GM12878 (cell line): ENCODE measurements at regions not wholly inside any gene's neighbourhood (a gene's known extent, or its start where the extent isn't known, plus 50 kb on each side); places are given as distances from the start of the nearest gene placed in this dataset.

ENCODE experiments used
- ATAC-seq: fragments of 200-7000 bp; cut with Tn5 transposase; 3 replicates; pipeline ENCODE4 v1.9.1; 2020; ENCODE audit warnings: mild to moderate bottlenecking, moderate library complexity
- BruUV-seq: library from RNA; stranded (reverse); fragments of 400-500 nt; replicated peaks from 2 replicates; lab custom pipeline; 2021; lab: Mats Ljungman, UMichigan
- CTCF ChIA-PET: fragments of 300-600 bp; sonication (Branson Sonifier 250); formaldehyde crosslinking; extraction: SDS; loops from one replicate; lab custom pipeline; 2021; ENCODE audit warnings: inconsistent platforms; lab: Yijun Ruan, JAX
- POLR2A ChIA-PET: fragments of 350-600 bp; formaldehyde crosslinking; extraction: SDS; loops from one replicate; lab custom pipeline; 2021; ENCODE audit warnings: inconsistent platforms; lab: Charles Lee
- RAD21 ChIA-PET: fragments of 300-600 bp; sonication (Branson Sonifier 250); formaldehyde crosslinking; loops from one replicate; lab custom pipeline; 2023; ENCODE audit warnings: antibody characterized with exemption; ENCODE audit not compliant: unreplicated experiment; lab: Charles Lee
- SMC1A ChIA-PET: fragments of 300-600 bp; sonication (Branson Sonifier 250); formaldehyde crosslinking; loops from one replicate; lab custom pipeline; 2023; ENCODE audit not compliant: unreplicated experiment, uncharacterized antibody; lab: Charles Lee
- DNase-seq: peaks from one replicate; pipeline ENCODE4 v3.0.0-alpha.2; 2011; ENCODE audit warnings: low read depth, low spot score
- FAIRE-seq: peaks from 3 replicates; lab custom pipeline; 2011; peaks lifted over from hg19 to GRCh38; lab: Jason Lieb, UNC
- H2AFZ ChIP-seq: 2 replicates; pipeline ENCODE4 v1.6.0; 2011; ENCODE audit warnings: low read depth, low read length, control low read depth; ENCODE audit not compliant: control insufficient read depth
- H3K27ac ChIP-seq: 2 replicates; pipeline ENCODE4 v1.5.1; 2011; ENCODE audit warnings: control low read depth; ENCODE audit not compliant: control insufficient read depth, insufficient read depth
- H3K27me3 ChIP-seq, 2 experiments: replicated peaks in 1 of 2; 2 replicates each; pipeline versions ENCODE4 v1.6.0 to v1.6.1; 2011; ENCODE audit warnings: low read length in 1 of 2; ENCODE audit not compliant: control insufficient read depth in 2 of 2, insufficient read depth in 2 of 2
- H3K36me3 ChIP-seq, 2 experiments: 2 replicates each; pipeline ENCODE4 v1.5.1; 2011; ENCODE audit warnings: low read length in 1 of 2; ENCODE audit not compliant: control insufficient read depth in 2 of 2, insufficient read depth in 2 of 2
- H3K4me1 ChIP-seq: 2 replicates; pipeline ENCODE4 v1.6.1; 2011; ENCODE audit warnings: mild to moderate bottlenecking, low read length, moderate library complexity, mixed read lengths; ENCODE audit not compliant: control insufficient read depth, insufficient read depth
- H3K4me2 ChIP-seq: 2 replicates; pipeline ENCODE4 v1.6.0; 2011; ENCODE audit warnings: control low read depth; ENCODE audit not compliant: control insufficient read depth, insufficient read depth
- H3K4me3 ChIP-seq: fragments of 200-600 bp; sonication (generic); 2 replicates; pipeline ENCODE4 v1.5.1; 2016
- H3K79me2 ChIP-seq: 2 replicates; pipeline ENCODE4 v1.6.0; 2011; ENCODE audit warnings: low read length; ENCODE audit not compliant: control insufficient read depth, insufficient read depth
- H3K9ac ChIP-seq: 2 replicates; pipeline ENCODE4 v1.8.0; 2011; ENCODE audit warnings: low read length, control low read depth, mixed read lengths; ENCODE audit not compliant: control insufficient read depth, insufficient read depth
- H3K9me3 ChIP-seq: replicated peaks from 3 replicates; pipeline ENCODE4 v1.5.1; 2011; ENCODE audit warnings: mild to moderate bottlenecking, low read length; ENCODE audit not compliant: control insufficient read depth, insufficient read depth
- H4K20me1 ChIP-seq: 2 replicates; pipeline ENCODE4 v1.6.0; 2011; ENCODE audit not compliant: control insufficient read depth, insufficient read depth
- BRCA1 ChIP-seq: IDR thresholded peaks from 2 replicates; pipeline ENCODE4 v1.6.1; 2011; ENCODE audit warnings: low read depth, low read length, improper control_type of control experiment
- IRF4 ChIP-seq: IDR thresholded peaks from 2 replicates; pipeline ENCODE4 v1.6.1; 2011; ENCODE audit warnings: low read depth, low read length
- KLF5 ChIP-seq: fragments of 450-650 bp; IDR thresholded peaks from 2 replicates; pipeline ENCODE4 v1.6.1; 2014; ENCODE audit warnings: mild to moderate bottlenecking; ENCODE audit not compliant: partially characterized antibody
- NFYA ChIP-seq: IDR thresholded peaks from 2 replicates; pipeline ENCODE4 v1.6.1; 2011; ENCODE audit warnings: low read depth, mild to moderate bottlenecking, low read length, improper control_type of control experiment, borderline replicate concordance
- NRF1 ChIP-seq: conservative IDR thresholded peaks from 2 replicates; pipeline ENCODE4 v1.6.1; 2011; ENCODE audit warnings: mild to moderate bottlenecking, low read depth, low read length, improper control_type of control experiment
- POLR2AphosphoS2 ChIP-seq: IDR thresholded peaks from 2 replicates; pipeline ENCODE4 v1.6.1; 2011; ENCODE audit warnings: low read depth, mild to moderate bottlenecking, low read length, improper control_type of control experiment, moderate library complexity
- SREBF1 ChIP-seq: IDR thresholded peaks from 2 replicates; pipeline ENCODE4 v1.6.1; 2012; ENCODE audit warnings: mild to moderate bottlenecking, low read length
- SUZ12 ChIP-seq: fragments of 200-600 bp; sonication (generic); IDR thresholded peaks from one replicate; pipeline ENCODE4 v1.6.1; 2018; ENCODE audit warnings: antibody characterized with exemption, mild to moderate bottlenecking; ENCODE audit not compliant: unreplicated experiment
- TBL1XR1 ChIP-seq: IDR thresholded peaks from 2 replicates; pipeline ENCODE4 v1.6.1; 2012; ENCODE audit warnings: low read depth, low read length, improper control_type of control experiment
- ZNF274 ChIP-seq: IDR thresholded peaks from one replicate; pipeline ENCODE4 v1.8.0; 2011; ENCODE audit not compliant: insufficient read length, insufficient read depth
- WGBS: methylation state at CpG from one replicate; pipeline ENCODE4 v1.1.6; 2016; ENCODE audit warnings: low lambda C conversion rate; ENCODE audit not compliant: insufficient replicate concordance, insufficient coverage; ENCODE audit errors: missing lambda C conversion rate; 5-methylcytosine and 5-hydroxymethylcytosine counted together
- in situ Hi-C: fragments of 300-500 bp; cut with MboI; formaldehyde crosslinking; loops from 9 replicates; pipeline ENCODE4 v1.14.3; 2018; ENCODE audit warnings: mixed read lengths
- intact Hi-C: fragments of 100-400 bp; cut with micrococcal nuclease; formaldehyde crosslinking; loops from one replicate; pipeline ENCODE4 v1.14.2; 2022; ENCODE audit not compliant: unreplicated experiment

- ChIA-PET POLR2A (no interaction called here), SMC1A (no interaction called here), RAD21 (no interaction called here), CTCF (no interaction called here)
- in situ Hi-C loops (no loop called here), intact Hi-C loops (no loop called here)
- 50% methylated on average over 69 of the region's 99 CpGs for WGBS
- Histone ChIP-seq H3K9me3 (peaks cover 1% of the 10 kb centered on the region; the same call in 1 of the 3 replicates), H3K79me2 (no peaks in the 10 kb centered on the region), H2AFZ (no peak overlapping the region), H3K9ac (no peak overlapping the region), H3K27me3 (peaks cover 0 to 6% of the 10 kb centered on the region in 2 experiments; a peak in 1 of 4 replicates), H4K20me1 (no peaks in the 10 kb centered on the region), H3K4me3 (peak overlapping the region; percentile 27; the same call in 1 of the 2 replicates), H3K36me3 (no peaks in the 10 kb centered on the region), H3K27ac (no peak overlapping the region), H3K4me1 (no peaks in the 10 kb centered on the region), H3K4me2 (peak overlapping the region; percentile 17; the same call in 1 of the 2 replicates)
- no peak for FAIRE-seq
- peak; percentile 30; the same call in 1 of the 3 replicates for ATAC-seq
- TF ChIP-seq BRCA1 (no peak), NFYA (no peak), IRF4 (no peak), SUZ12 (no peak), POLR2AphosphoS2 (no peak), TBL1XR1 (no peak), KLF5 (no peak), NRF1 (no peak), SREBF1 (no peak), ZNF274 (no peak)
- no TSS peak for BruUV-seq
- DNase-seq: no peak
These were observed 326.6 kb upstream of the F9 start for GRCh38 chrX:139203651-139204570.
